Activated naive CD8-positive, alpha-beta T cell treated with anti-CD3 and anti-CD28 coated beads for 36 hours (primary cell): ENCODE measurements at regions not wholly inside any gene's neighbourhood (a gene's known extent, or its start where the extent isn't known, plus 50 kb on each side); places are given as distances from the start of the nearest gene placed in this dataset.
"Not testable (repeated sequence)": the region's sequence is repeated elsewhere in the genome, so short reads cannot be mapped to it uniquely, and the experiment has no call there.

Source experiments
- DNase-seq: peaks from one replicate; pipeline ENCODE4 v3.0.0; 2021
- H3K27ac Mint-ChIP-seq: one replicate; pipeline ENCODE4 v1.8.0; 2022; ENCODE audit warnings: mild to moderate bottlenecking, moderate library complexity, mixed read lengths
- H3K27me3 Mint-ChIP-seq: one replicate; pipeline ENCODE4 v1.8.0; 2022; ENCODE audit warnings: mild to moderate bottlenecking, mixed read lengths
- H3K36me3 Mint-ChIP-seq: one replicate; pipeline ENCODE4 v1.8.0; 2021; ENCODE audit warnings: mild to moderate bottlenecking, mixed read lengths
- H3K4me1 Mint-ChIP-seq: one replicate; pipeline ENCODE4 v1.8.0; 2021; ENCODE audit warnings: mixed read lengths
- H3K4me3 Mint-ChIP-seq: one replicate; pipeline ENCODE4 v1.8.0; 2022; ENCODE audit warnings: mild to moderate bottlenecking, moderate library complexity, mixed read lengths
- H3K9me3 Mint-ChIP-seq: one replicate; pipeline ENCODE4 v1.8.0; 2022; ENCODE audit warnings: mixed read lengths

DNA sequence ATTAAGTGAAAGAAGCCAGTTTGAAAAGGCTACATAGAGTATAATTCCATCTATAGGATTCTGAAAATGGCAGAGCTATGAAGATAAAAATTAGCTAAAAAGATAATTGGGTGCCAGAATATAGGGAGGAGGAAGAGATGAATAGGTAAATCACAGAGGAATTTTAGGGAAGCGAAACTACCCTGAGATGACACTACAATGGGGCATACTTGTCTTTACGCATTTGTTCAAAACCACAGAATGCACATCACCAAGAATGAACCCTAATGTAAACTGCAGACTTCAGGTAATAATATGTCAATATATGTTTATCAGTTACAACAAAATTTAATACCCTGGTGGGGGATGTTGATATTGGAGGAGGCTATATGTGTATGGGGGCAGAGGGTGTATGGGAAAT is 1342.9 kb downstream of the ADGRL3 start:
- no peak overlapping the region for H3K27ac Mint-ChIP-seq
- no peaks in the 10 kb centered on the region for H3K27me3 Mint-ChIP-seq
- peaks cover 7% of the 10 kb centered on the region for H3K9me3 Mint-ChIP-seq
- no peaks in the 10 kb centered on the region for H3K36me3 Mint-ChIP-seq
- DNase-seq = no peak
- no peak overlapping the region for H3K4me3 Mint-ChIP-seq
- no peaks in the 10 kb centered on the region for H3K4me1 Mint-ChIP-seq

DNA sequence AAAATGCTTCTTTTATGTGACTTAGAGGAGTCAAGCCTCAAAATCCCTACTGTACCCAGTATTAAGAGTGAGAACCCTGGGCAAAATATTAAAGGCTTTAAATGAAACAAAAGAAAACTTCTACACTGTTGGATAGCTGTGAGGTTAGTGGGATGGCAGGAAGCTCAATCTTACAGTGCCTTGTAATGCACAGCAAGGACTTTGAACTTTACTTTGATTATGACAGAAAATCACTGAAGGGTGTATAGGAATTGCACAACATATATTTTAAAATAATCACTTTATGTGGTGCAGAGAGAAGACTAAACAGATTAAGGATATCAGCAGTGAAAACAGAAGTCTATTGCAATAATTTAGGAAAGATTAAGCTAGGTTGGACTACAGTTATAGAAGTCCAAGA is 1333.4 kb downstream of the ADGRL3 start:
- H3K36me3 Mint-ChIP-seq = no peaks in the 10 kb centered on the region
- H3K4me1 Mint-ChIP-seq = no peaks in the 10 kb centered on the region
- no peak overlapping the region for H3K4me3 Mint-ChIP-seq
- no peak overlapping the region for H3K27ac Mint-ChIP-seq
- no peak for DNase-seq
- H3K27me3 Mint-ChIP-seq = no peaks in the 10 kb centered on the region
- H3K9me3 Mint-ChIP-seq = peaks cover 7% of the 10 kb centered on the region

GRCh38 chr4:62531731-62532130 is 1331.6 kb downstream of the ADGRL3 start:
- H3K9me3 Mint-ChIP-seq = peaks cover 3% of the 10 kb centered on the region
- H3K27ac Mint-ChIP-seq = no peak overlapping the region
- no peaks in the 10 kb centered on the region for H3K4me1 Mint-ChIP-seq
- no peak overlapping the region for H3K4me3 Mint-ChIP-seq
- no peak for DNase-seq
- no peaks in the 10 kb centered on the region for H3K27me3 Mint-ChIP-seq
- no peaks in the 10 kb centered on the region for H3K36me3 Mint-ChIP-seq

DNA sequence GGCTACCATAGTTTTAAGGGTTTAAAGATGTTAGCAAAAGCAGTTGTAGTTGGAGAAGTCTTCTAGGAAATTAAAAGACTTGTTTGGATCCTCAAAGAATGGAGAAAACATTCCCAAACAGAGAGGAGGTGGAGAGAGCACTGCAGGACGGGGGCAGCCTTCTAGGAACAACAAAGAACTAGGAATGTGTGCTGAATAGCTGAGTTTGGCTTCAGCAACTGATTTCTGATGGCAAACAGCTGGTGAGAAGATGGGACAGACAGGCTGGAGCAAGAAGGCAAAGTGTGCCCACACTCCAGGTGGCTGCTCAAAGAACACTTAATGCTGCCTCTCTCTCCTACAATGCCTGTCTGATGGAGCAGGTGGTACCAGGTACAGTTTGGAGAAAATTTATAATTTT is 1331.1 kb downstream of the ADGRL3 start:
- Mint-ChIP-seq H3K9me3 (peaks cover 3% of the 10 kb centered on the region), H3K4me3 (no peak overlapping the region), H3K27me3 (no peaks in the 10 kb centered on the region), H3K4me1 (no peaks in the 10 kb centered on the region), H3K36me3 (no peaks in the 10 kb centered on the region), H3K27ac (no peak overlapping the region)
- no peak for DNase-seq

DNA sequence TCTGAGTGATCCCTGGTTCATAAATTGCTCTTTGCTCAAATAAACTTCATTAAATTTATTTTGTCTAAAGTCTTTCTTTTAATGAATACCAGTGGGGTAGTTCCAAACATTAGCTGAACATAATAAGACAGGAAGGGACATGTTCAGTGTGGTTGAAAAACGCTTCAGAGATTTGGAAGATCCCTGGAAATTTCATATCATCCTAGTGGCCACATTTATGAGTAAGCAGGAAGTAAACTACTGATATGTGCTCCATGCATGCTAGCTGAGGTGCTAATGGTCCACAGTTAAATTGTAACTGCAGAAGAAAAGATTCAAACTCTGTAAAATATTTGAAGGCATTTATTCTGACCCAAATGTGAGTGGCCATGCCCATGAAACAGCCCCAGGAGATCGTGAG is 1328.7 kb downstream of the ADGRL3 start:
- Mint-ChIP-seq H3K36me3 (no peaks in the 10 kb centered on the region), H3K27ac (no peak overlapping the region), H3K27me3 (no peaks in the 10 kb centered on the region), H3K4me3 (no peak overlapping the region), H3K4me1 (no peaks in the 10 kb centered on the region), H3K9me3 (peaks cover 8% of the 10 kb centered on the region)
- DNase-seq = no peak

DNA sequence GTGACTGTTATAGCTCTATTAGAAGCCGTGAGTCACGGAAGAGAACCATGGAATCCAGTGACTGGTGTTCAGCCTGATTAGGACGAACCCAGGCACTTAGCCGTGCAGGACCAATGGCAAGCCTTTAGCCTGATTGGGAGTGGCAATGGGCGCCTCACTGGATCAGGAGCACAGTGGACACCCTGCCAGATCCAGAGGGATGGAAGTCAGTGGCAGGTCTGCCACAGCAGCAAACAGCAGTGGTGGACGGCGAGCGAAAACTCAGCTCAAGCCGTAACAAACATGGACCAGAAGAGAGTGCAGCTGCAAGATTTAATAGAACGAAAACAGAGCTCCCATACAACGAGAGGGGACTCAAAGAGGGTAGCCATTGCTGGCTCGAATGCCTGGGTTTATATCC is 1326.5 kb downstream of the ADGRL3 start:
- no peaks in the 10 kb centered on the region for H3K27me3 Mint-ChIP-seq
- DNase-seq = no peak
- no peaks in the 10 kb centered on the region for H3K4me1 Mint-ChIP-seq
- H3K27ac Mint-ChIP-seq = no peak overlapping the region
- H3K4me3 Mint-ChIP-seq = no peak overlapping the region
- H3K36me3 Mint-ChIP-seq = no peaks in the 10 kb centered on the region
- peaks cover 7% of the 10 kb centered on the region for H3K9me3 Mint-ChIP-seq

- H3K9me3 Mint-ChIP-seq = peaks cover 7% of the 10 kb centered on the region
- no peak overlapping the region for H3K27ac Mint-ChIP-seq
- no peaks in the 10 kb centered on the region for H3K27me3 Mint-ChIP-seq
- H3K36me3 Mint-ChIP-seq = no peaks in the 10 kb centered on the region
- no peaks in the 10 kb centered on the region for H3K4me1 Mint-ChIP-seq
- H3K4me3 Mint-ChIP-seq = no peak overlapping the region
- DNase-seq = no peak
Observed at GRCh38 chr4:62523256-62523655, 1323.1 kb downstream of the ADGRL3 start.

GRCh38 chr4:62522273-62522672 is 1322.1 kb downstream of the ADGRL3 start:
- H3K36me3 Mint-ChIP-seq = no peaks in the 10 kb centered on the region
- H3K27me3 Mint-ChIP-seq = no peaks in the 10 kb centered on the region
- H3K9me3 Mint-ChIP-seq = peaks cover 7% of the 10 kb centered on the region
- no peak overlapping the region for H3K4me3 Mint-ChIP-seq
- no peak for DNase-seq
- H3K27ac Mint-ChIP-seq = no peak overlapping the region
- no peaks in the 10 kb centered on the region for H3K4me1 Mint-ChIP-seq

GRCh38 chr4:62517716-62518115 is 1317.6 kb downstream of the ADGRL3 start:
- Mint-ChIP-seq H3K36me3 (no peaks in the 10 kb centered on the region), H3K4me1 (no peaks in the 10 kb centered on the region), H3K27me3 (no peaks in the 10 kb centered on the region), H3K4me3 (no peak overlapping the region), H3K9me3 (peaks cover 2% of the 10 kb centered on the region), H3K27ac (no peak overlapping the region)
- no peak for DNase-seq

- Mint-ChIP-seq H3K36me3 (no peaks in the 10 kb centered on the region), H3K27me3 (no peaks in the 10 kb centered on the region), H3K4me1 (no peaks in the 10 kb centered on the region), H3K9me3 (peaks cover 6% of the 10 kb centered on the region), H3K27ac (no peak overlapping the region), H3K4me3 (no peak overlapping the region)
- DNase-seq = no peak
Observed at GRCh38 chr4:62513306-62513705, 1313.2 kb downstream of the ADGRL3 start.

GRCh38 chr4:62512271-62512670 is 1312.1 kb downstream of the ADGRL3 start:
- Mint-ChIP-seq H3K27me3 (no peaks in the 10 kb centered on the region), H3K4me3 (no peak overlapping the region), H3K9me3 (peaks cover 6% of the 10 kb centered on the region), H3K4me1 (no peaks in the 10 kb centered on the region), H3K27ac (no peak overlapping the region), H3K36me3 (no peaks in the 10 kb centered on the region)
- no peak for DNase-seq

DNA sequence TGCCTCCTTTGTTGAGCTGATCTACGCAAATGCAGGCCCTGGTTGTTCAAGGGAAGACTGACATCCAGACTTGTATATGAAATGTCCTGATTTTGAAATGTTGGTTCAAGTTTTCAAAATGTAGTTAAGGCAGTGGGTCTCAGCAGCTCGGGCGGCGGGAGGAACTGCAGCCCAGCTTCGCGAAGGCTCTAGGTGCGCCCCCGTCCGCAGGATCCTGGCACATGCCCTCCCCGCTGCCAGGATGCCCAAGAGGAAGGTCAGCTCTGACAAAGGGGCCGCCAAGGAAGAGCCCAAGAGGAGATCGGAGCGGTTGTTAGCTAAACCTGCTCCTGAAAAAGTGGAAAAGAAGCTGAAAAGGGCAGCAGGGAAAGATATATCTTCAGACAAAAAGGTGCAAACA is 1310.1 kb downstream of the ADGRL3 start:
- peaks cover 6% of the 10 kb centered on the region for H3K9me3 Mint-ChIP-seq
- no peaks in the 10 kb centered on the region for H3K27me3 Mint-ChIP-seq
- no peak overlapping the region for H3K4me3 Mint-ChIP-seq
- H3K4me1 Mint-ChIP-seq = no peaks in the 10 kb centered on the region
- no peak for DNase-seq
- no peak overlapping the region for H3K27ac Mint-ChIP-seq
- H3K36me3 Mint-ChIP-seq = no peaks in the 10 kb centered on the region

DNA sequence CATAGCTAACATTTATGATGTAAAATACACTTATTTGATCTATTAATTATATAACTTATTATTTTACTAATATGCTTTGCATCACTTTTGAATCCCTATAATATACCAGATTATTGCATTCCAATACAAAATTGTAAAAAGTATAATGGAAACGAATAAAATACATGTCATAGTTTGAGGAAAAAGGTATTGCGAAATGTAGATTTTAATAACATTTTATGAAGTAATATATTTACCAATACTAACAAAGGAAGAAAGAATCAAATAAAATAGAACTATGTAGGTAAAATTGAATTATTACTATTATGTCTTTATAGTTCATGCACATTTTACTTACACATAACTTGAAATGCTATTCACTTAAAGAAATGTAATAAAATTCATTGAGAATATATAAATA is 1300.2 kb downstream of the ADGRL3 start:
- no peak overlapping the region for H3K27ac Mint-ChIP-seq
- no peaks in the 10 kb centered on the region for H3K9me3 Mint-ChIP-seq
- H3K27me3 Mint-ChIP-seq = no peaks in the 10 kb centered on the region
- DNase-seq = no peak
- H3K36me3 Mint-ChIP-seq = no peaks in the 10 kb centered on the region
- H3K4me3 Mint-ChIP-seq = no peak overlapping the region
- H3K4me1 Mint-ChIP-seq = no peaks in the 10 kb centered on the region

- Mint-ChIP-seq H3K4me3 (no peak overlapping the region), H3K27ac (no peak overlapping the region), H3K36me3 (no peaks in the 10 kb centered on the region), H3K27me3 (no peaks in the 10 kb centered on the region), H3K9me3 (peaks cover 4% of the 10 kb centered on the region), H3K4me1 (peaks cover 2% of the 10 kb centered on the region)
- DNase-seq = no peak
Observed at GRCh38 chr4:62495032-62495431, 1294.9 kb downstream of the ADGRL3 start.

GRCh38 chr4:62491756-62492155 is 1291.6 kb downstream of the ADGRL3 start:
- H3K27me3 Mint-ChIP-seq, H3K9me3 Mint-ChIP-seq, H3K4me3 Mint-ChIP-seq, H3K27ac Mint-ChIP-seq, DNase-seq, H3K4me1 Mint-ChIP-seq, H3K36me3 Mint-ChIP-seq: not testable (repeated sequence)

DNA sequence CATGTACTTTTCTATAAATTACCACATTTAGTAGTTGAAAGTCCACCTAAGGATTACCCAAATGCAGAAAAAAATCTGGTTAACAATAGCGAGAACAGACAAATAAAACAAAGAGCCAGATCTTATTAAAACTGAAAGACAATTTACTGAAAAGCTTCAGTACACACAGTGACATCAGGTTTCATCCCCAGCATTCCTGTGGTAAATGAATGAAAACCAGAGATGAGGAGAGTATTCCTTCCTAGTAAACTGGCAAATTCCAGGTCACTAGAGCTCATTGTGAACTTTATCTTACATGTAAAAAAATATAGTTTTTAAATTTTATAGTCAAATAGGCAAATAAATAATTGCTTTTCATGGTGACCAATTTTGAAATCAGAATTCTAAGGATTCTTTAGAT is 1290.5 kb downstream of the ADGRL3 start:
- DNase-seq = no peak
- H3K27me3 Mint-ChIP-seq = no peaks in the 10 kb centered on the region
- H3K27ac Mint-ChIP-seq = no peak overlapping the region
- no peaks in the 10 kb centered on the region for H3K36me3 Mint-ChIP-seq
- peaks cover 2% of the 10 kb centered on the region for H3K4me1 Mint-ChIP-seq
- no peak overlapping the region for H3K4me3 Mint-ChIP-seq
- peaks cover 5% of the 10 kb centered on the region for H3K9me3 Mint-ChIP-seq

GRCh38 chr4:62487016-62487415 is 1286.9 kb downstream of the ADGRL3 start:
- no peaks in the 10 kb centered on the region for H3K27me3 Mint-ChIP-seq
- H3K36me3 Mint-ChIP-seq = no peaks in the 10 kb centered on the region
- DNase-seq = no peak
- no peak overlapping the region for H3K4me3 Mint-ChIP-seq
- no peak overlapping the region for H3K27ac Mint-ChIP-seq
- no peaks in the 10 kb centered on the region for H3K4me1 Mint-ChIP-seq
- H3K9me3 Mint-ChIP-seq = peaks cover 7% of the 10 kb centered on the region
